Progenitor cell of endocrine pancreas (in vitro differentiated cells): ENCODE measurements at regions not wholly inside any gene's neighbourhood (a gene's known extent, or its start where the extent isn't known, plus 50 kb on each side); places are given as distances from the start of the nearest gene placed in this dataset.

ENCODE experiments used
- DNase-seq: peaks from one replicate; pipeline ENCODE4 v3.0.0; 2021; ENCODE audit warnings: low spot score; ENCODE audit not compliant: unreplicated experiment
- H3K27ac Mint-ChIP-seq: 2 replicates; pipeline ENCODE4 v1.8.0; 2021; ENCODE audit warnings: mild to moderate bottlenecking, moderate library complexity, mixed read lengths
- H3K27me3 Mint-ChIP-seq: 2 replicates; pipeline ENCODE4 v1.8.0; 2021; ENCODE audit warnings: mixed read lengths
- H3K36me3 Mint-ChIP-seq: 2 replicates; pipeline ENCODE4 v1.8.0; 2022; ENCODE audit warnings: mixed read lengths; ENCODE audit not compliant: insufficient read depth
- H3K4me1 Mint-ChIP-seq: 2 replicates; pipeline ENCODE4 v1.8.0; 2021; ENCODE audit warnings: low read depth, mixed read lengths
- H3K4me3 Mint-ChIP-seq: 2 replicates; pipeline ENCODE4 v1.8.0; 2021; ENCODE audit warnings: low read depth, mild to moderate bottlenecking, moderate library complexity, mixed read lengths
- H3K9me3 Mint-ChIP-seq: 2 replicates; pipeline ENCODE4 v1.8.0; 2021; ENCODE audit warnings: low read depth, mixed read lengths
- CTCF ChIP-seq: fragments of 200-600 bp; sonication (generic); IDR thresholded peaks from one replicate; pipeline ENCODE4 v1.5.0; 2021; ENCODE audit warnings: antibody characterized with exemption, mild to moderate bottlenecking; ENCODE audit not compliant: unreplicated experiment

DNA sequence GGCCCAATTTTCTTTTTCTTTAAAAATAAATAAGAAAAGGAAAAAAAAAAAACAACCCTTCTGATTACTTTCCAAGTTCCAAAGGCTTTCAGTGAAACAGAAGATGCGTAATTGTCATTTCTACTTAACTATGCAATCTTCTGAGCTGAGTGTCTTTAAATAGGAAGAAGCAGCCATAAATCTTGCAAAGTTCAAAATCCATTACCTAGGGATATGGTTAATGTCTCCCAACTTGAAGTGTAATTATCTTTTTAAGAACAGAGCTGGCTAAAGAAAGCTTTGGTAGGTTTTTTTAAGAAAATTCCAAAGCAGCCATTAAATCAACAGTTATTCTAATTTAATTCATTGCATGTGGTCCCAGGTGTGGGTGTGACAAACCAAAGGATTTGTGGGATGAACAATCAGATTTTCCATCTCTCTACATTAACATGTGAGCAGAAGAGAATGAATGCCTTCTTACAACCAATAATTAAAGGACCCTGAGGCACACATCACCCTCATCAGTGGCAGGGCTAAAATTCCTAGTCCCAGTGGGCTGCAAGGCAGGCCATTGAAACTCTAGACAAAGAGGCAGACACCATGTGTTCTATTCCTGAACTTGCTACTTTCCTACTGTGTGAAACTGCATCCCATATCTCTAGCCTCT, 419.2 kb downstream of the REEP3 start:
- no peak for DNase-seq
- H3K4me3 Mint-ChIP-seq = no peak overlapping the region
- H3K36me3 Mint-ChIP-seq = no peaks in the 10 kb centered on the region
- TF ChIP-seq CTCF = no peak
- no peaks in the 10 kb centered on the region for H3K27me3 Mint-ChIP-seq
- H3K27ac Mint-ChIP-seq = no peak overlapping the region
- peaks cover 4% of the 10 kb centered on the region for H3K4me1 Mint-ChIP-seq
- H3K9me3 Mint-ChIP-seq = no peaks in the 10 kb centered on the region

DNA sequence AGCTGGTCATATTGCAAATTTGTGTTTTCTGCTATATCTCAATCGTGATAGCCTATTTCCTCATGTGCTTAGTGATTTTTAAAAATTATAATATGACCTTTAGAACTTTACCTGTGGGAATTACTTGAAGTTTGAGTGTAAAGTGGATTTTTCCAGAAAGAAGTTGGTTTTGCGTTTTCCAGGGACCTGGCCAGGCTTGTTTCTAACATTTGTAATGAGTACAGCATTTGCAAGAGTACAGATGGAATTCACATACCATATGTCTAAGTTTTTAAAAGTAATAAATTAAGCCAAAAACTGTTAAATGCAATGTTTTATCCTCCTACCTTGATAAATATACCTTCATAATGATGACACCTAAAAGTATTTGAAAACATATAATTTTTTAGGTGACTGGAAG, 443.2 kb downstream of the REEP3 start:
- no peaks in the 10 kb centered on the region for H3K4me1 Mint-ChIP-seq
- H3K27ac Mint-ChIP-seq = no peak overlapping the region
- no peak for TF ChIP-seq CTCF
- no peaks in the 10 kb centered on the region for H3K36me3 Mint-ChIP-seq
- DNase-seq = no peak
- peaks cover 10% of the 10 kb centered on the region for H3K9me3 Mint-ChIP-seq
- H3K4me3 Mint-ChIP-seq = no peak overlapping the region
- H3K27me3 Mint-ChIP-seq = no peaks in the 10 kb centered on the region

GRCh38 chr10:63965846-63966245, 444.6 kb downstream of the REEP3 start:
- H3K27me3 Mint-ChIP-seq = no peaks in the 10 kb centered on the region
- no peak overlapping the region for H3K4me3 Mint-ChIP-seq
- no peaks in the 10 kb centered on the region for H3K4me1 Mint-ChIP-seq
- no peak for TF ChIP-seq CTCF
- H3K27ac Mint-ChIP-seq = no peak overlapping the region
- no peaks in the 10 kb centered on the region for H3K36me3 Mint-ChIP-seq
- peaks cover 11% of the 10 kb centered on the region for H3K9me3 Mint-ChIP-seq
- DNase-seq = no peak

GRCh38 chr10:63972949-63973827, 452.0 kb downstream of the REEP3 start:
- Mint-ChIP-seq H3K4me1 (no peaks in the 10 kb centered on the region), H3K4me3 (no peak overlapping the region), H3K27me3 (no peaks in the 10 kb centered on the region), H3K27ac (no peak overlapping the region), H3K36me3 (no peaks in the 10 kb centered on the region), H3K9me3 (peaks cover 11% of the 10 kb centered on the region)
- TF ChIP-seq CTCF = no peak
- no peak for DNase-seq

DNA sequence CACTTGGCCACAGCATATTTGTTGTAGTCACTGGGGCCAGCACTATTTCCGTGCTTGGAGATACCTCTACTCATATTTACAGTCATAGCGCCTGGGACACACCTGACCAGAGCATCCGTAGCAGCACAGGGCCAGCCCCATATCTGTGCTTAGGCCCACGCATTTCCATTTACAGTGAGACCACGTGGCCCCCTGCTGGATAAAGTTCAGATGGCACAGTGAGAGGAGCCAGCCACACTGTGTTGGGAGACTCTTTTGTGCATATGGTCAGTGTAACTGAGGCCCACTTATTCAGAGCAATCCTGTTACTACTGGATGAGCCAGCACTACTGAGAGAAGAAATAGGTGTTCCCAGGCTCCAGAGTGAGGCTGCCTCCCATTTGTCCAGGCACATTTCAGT, 455.3 kb downstream of the REEP3 start:
- H3K36me3 Mint-ChIP-seq = no peaks in the 10 kb centered on the region
- H3K27ac Mint-ChIP-seq = no peak overlapping the region
- TF ChIP-seq CTCF = peak; percentile 77
- peak; percentile 49 for DNase-seq
- no peak overlapping the region for H3K4me3 Mint-ChIP-seq
- no peaks in the 10 kb centered on the region for H3K4me1 Mint-ChIP-seq
- H3K27me3 Mint-ChIP-seq = no peaks in the 10 kb centered on the region
- H3K9me3 Mint-ChIP-seq = no peaks in the 10 kb centered on the region
